ENCODE measurements at regions not wholly inside any gene's neighbourhood (a gene's known extent, or its start where the extent isn't known, plus 50 kb on each side); places are given as distances from the start of the nearest gene placed in this dataset.

DNA sequence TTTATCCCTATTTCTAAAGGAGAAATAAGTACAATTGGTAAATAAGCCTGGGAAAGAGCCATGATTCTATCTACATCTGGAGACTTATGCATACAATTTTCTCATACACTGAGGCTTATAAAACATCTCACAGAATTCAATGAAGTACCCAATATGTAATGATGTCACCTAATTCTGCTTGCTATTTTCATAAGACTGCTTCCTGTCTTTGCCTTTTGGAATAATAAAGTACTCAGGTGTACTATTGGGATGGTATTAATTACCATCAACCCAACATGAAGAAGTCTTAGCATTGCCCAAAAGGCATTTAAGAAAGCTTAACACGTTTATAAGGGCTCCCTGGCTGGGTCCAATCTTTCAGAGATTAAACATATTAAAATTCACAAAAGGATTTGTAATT, 216.4 kb upstream of the TSHZ2 start:
- CTCF ChIA-PET = no interaction called here
- H3K9ac ChIP-seq (ENCODE audit: low read length) = no peak overlapping the region
- intact Hi-C loops (cut with micrococcal nuclease) = no loop called here
- no TSS peak for BruUV-seq (replicated peaks)
- no peaks in the 10 kb centered on the region for H3K9me2 ChIP-seq (ENCODE audit: insufficient read depth)
- POLR2A ChIA-PET = no interaction called here
- no peaks in the 10 kb centered on the region for H3K4me1 ChIP-seq (ENCODE audit: control insufficient read depth in 1 of 2, insufficient read depth in 2 of 2, low read length in 2 of 2)
- peaks cover 0 to 16% of the 10 kb centered on the region in 2 experiments; a peak in 2 of 4 replicates for H3K9me3 ChIP-seq (ENCODE audit: control insufficient read depth in 1 of 2, insufficient read depth in 1 of 2, low read depth in 1 of 2, low read length in 2 of 2)
- ATAC-seq (no peak), DNase-seq (ENCODE audit: low read depth, low spot score) (no peak)
- no peaks in the 10 kb centered on the region for H3K36me3 ChIP-seq (ENCODE audit: control insufficient read depth in 1 of 2, insufficient read depth in 2 of 2, low read length in 2 of 2)
- H3K4me2 ChIP-seq (ENCODE audit: low read length) = no peak overlapping the region
- TF ChIP-seq SP1 (IDR thresholded peaks at IDR 0.05; ENCODE audit: low read depth) = no peak
- RAD21 ChIA-PET (ENCODE audit: low non-redundant PET in 1 of 2, low total read pairs in 2 of 2, uncharacterized antibody in 2 of 2, unreplicated experiment in 2 of 2) = no interaction called here
- H2AFZ ChIP-seq (ENCODE audit: low read depth, low read length, poor library complexity, severe bottlenecking) = no peak overlapping the region
- no peaks in the 10 kb centered on the region for H4K20me1 ChIP-seq (ENCODE audit: insufficient read depth)
- no peaks in the 10 kb centered on the region for H3K79me2 ChIP-seq (ENCODE audit: insufficient read depth, low read length)
- H3K27ac ChIP-seq (ENCODE audit: low read depth, low read length) = no peak overlapping the region
- H3K27me3 ChIP-seq (ENCODE audit: insufficient read depth, low read length) = no peaks in the 10 kb centered on the region
- no peak overlapping the region for H3K4me3 ChIP-seq (replicated peaks in 1 of 2; ENCODE audit: low read depth in 1 of 2, low read length in 2 of 2)

DNA sequence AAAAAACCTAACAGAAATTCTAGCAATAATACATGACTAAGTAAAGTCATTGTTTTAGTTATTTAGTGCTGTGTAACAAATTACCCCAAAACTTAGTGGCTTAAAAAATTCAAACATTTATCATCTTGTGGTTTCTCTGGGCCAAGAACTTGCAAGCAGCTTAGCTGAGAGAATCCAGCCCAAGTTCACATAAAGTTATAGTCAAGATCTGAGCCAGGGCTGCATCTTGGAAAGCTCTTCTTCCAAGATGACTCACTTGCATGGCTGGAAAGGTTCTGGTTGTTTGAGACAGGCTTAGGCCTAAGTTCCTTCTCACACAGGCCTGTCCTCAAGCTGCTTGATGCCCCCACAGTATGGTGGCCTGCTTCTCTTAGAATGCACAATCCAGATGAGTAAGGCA, 217.8 kb upstream of the TSHZ2 start:
- no peak overlapping the region for H3K4me3 ChIP-seq (replicated peaks in 1 of 2; ENCODE audit: low read depth in 1 of 2, low read length in 2 of 2)
- DNase-seq (ENCODE audit: low read depth, low spot score) (no peak), ATAC-seq (no peak)
- no peak overlapping the region for H3K4me2 ChIP-seq (ENCODE audit: low read length)
- H3K36me3 ChIP-seq (ENCODE audit: control insufficient read depth in 1 of 2, insufficient read depth in 2 of 2, low read length in 2 of 2) = no peaks in the 10 kb centered on the region
- no peaks in the 10 kb centered on the region for H3K27me3 ChIP-seq (ENCODE audit: insufficient read depth, low read length)
- peaks cover 0 to 13% of the 10 kb centered on the region in 2 experiments; a peak in 2 of 4 replicates for H3K9me3 ChIP-seq (ENCODE audit: control insufficient read depth in 1 of 2, insufficient read depth in 1 of 2, low read depth in 1 of 2, low read length in 2 of 2)
- no peaks in the 10 kb centered on the region for H4K20me1 ChIP-seq (ENCODE audit: insufficient read depth)
- no peak for TF ChIP-seq ELF1 (IDR thresholded peaks at IDR 0.05; ENCODE audit: borderline replicate concordance, low read depth)
- TF ChIP-seq SIN3A (IDR thresholded peaks at IDR 0.05; ENCODE audit: low read depth) = no peak
- TF ChIP-seq, protein P1, sequence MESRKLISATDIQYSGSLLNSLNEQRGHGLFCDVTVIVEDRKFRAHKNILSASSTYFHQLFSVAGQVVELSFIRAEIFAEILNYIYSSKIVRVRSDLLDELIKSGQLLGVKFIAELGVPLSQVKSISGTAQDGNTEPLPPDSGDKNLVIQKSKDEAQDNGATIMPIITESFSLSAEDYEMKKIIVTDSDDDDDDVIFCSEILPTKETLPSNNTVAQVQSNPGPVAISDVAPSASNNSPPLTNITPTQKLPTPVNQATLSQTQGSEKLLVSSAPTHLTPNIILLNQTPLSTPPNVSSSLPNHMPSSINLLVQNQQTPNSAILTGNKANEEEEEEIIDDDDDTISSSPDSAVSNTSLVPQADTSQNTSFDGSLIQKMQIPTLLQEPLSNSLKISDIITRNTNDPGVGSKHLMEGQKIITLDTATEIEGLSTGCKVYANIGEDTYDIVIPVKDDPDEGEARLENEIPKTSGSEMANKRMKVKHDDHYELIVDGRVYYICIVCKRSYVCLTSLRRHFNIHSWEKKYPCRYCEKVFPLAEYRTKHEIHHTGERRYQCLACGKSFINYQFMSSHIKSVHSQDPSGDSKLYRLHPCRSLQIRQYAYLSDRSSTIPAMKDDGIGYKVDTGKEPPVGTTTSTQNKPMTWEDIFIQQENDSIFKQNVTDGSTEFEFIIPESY (IDR thresholded peaks at IDR 0.05; ENCODE audit: extremely low read depth, insufficient replicate concordance, low read length) = no peak
- no peak for TF ChIP-seq TCF7L2 (IDR thresholded peaks at IDR 0.05; ENCODE audit: borderline replicate concordance, extremely low read depth, insufficient read depth, insufficient read length)
- TF ChIP-seq ZNF274 (IDR thresholded peaks at IDR 0.05; ENCODE audit: low read depth, low read length) = no peak
- no peak for TF ChIP-seq CEBPB (IDR thresholded peaks at IDR 0.05; ENCODE audit: low read depth)
- TF ChIP-seq, protein P2, sequence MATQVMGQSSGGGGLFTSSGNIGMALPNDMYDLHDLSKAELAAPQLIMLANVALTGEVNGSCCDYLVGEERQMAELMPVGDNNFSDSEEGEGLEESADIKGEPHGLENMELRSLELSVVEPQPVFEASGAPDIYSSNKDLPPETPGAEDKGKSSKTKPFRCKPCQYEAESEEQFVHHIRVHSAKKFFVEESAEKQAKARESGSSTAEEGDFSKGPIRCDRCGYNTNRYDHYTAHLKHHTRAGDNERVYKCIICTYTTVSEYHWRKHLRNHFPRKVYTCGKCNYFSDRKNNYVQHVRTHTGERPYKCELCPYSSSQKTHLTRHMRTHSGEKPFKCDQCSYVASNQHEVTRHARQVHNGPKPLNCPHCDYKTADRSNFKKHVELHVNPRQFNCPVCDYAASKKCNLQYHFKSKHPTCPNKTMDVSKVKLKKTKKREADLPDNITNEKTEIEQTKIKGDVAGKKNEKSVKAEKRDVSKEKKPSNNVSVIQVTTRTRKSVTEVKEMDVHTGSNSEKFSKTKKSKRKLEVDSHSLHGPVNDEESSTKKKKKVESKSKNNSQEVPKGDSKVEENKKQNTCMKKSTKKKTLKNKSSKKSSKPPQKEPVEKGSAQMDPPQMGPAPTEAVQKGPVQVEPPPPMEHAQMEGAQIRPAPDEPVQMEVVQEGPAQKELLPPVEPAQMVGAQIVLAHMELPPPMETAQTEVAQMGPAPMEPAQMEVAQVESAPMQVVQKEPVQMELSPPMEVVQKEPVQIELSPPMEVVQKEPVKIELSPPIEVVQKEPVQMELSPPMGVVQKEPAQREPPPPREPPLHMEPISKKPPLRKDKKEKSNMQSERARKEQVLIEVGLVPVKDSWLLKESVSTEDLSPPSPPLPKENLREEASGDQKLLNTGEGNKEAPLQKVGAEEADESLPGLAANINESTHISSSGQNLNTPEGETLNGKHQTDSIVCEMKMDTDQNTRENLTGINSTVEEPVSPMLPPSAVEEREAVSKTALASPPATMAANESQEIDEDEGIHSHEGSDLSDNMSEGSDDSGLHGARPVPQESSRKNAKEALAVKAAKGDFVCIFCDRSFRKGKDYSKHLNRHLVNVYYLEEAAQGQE (IDR thresholded peaks at IDR 0.05; ENCODE audit: low read depth) = no peak
- no peak for TF ChIP-seq FOSL1 (IDR thresholded peaks at IDR 0.05; ENCODE audit: low read depth)
- no peak for TF ChIP-seq SRF (IDR thresholded peaks at IDR 0.05; ENCODE audit: low read depth)
- no peak for TF ChIP-seq POLR2A (IDR thresholded peaks at IDR 0.05; ENCODE audit: borderline replicate concordance, extremely low read depth, insufficient read depth, insufficient read length)
- TF ChIP-seq EZH2phosphoT487 (IDR thresholded peaks at IDR 0.05; ENCODE audit: borderline replicate concordance) = no peak
- TF ChIP-seq YY1 (IDR thresholded peaks at IDR 0.05; ENCODE audit: extremely low read depth, insufficient replicate concordance, low read depth, low read length) = no peak
- no peak for TF ChIP-seq CBX3 (IDR thresholded peaks at IDR 0.05; ENCODE audit: low read depth)
- no peak for TF ChIP-seq EGR1 (IDR thresholded peaks at IDR 0.05; ENCODE audit: low read depth)
- intact Hi-C loops (cut with micrococcal nuclease) = no loop called here
- H2AFZ ChIP-seq (ENCODE audit: low read depth, low read length, poor library complexity, severe bottlenecking) = no peak overlapping the region
- RAD21 ChIA-PET (ENCODE audit: low non-redundant PET in 1 of 2, low total read pairs in 2 of 2, uncharacterized antibody in 2 of 2, unreplicated experiment in 2 of 2) = no interaction called here
- H3K9ac ChIP-seq (ENCODE audit: low read length) = no peak overlapping the region
- H3K9me2 ChIP-seq (ENCODE audit: insufficient read depth) = no peaks in the 10 kb centered on the region
- no peak overlapping the region for H3K27ac ChIP-seq (ENCODE audit: low read depth, low read length)
- H3K79me2 ChIP-seq (ENCODE audit: insufficient read depth, low read length) = no peaks in the 10 kb centered on the region
- CTCF ChIA-PET = no interaction called here
- H3K4me1 ChIP-seq (ENCODE audit: control insufficient read depth in 1 of 2, insufficient read depth in 2 of 2, low read length in 2 of 2) = no peaks in the 10 kb centered on the region
- POLR2A ChIA-PET = no interaction called here
- no TSS peak for BruUV-seq (replicated peaks)

Measured in HCT116 (cell line).